H1 (cell line): ENCODE measurements at regions not wholly inside any gene's neighbourhood (a gene's known extent, or its start where the extent isn't known, plus 50 kb on each side); places are given as distances from the start of the nearest gene placed in this dataset.

Experiments used
- CBX8 ChIP-seq: fragments of 300-800, 300-1000 bp; sonication (generic); IDR thresholded peaks from 2 replicates; pipeline ENCODE4 v1.7.1; 2016; ENCODE audit warnings: low read depth, low read length, borderline replicate concordance
- RAD21 ChIP-seq, 2 experiments: IDR thresholded peaks in 1 of 2; conservative IDR thresholded peaks in 1 of 2; 2 replicates each; pipeline ENCODE4 v1.6.1; 2011; ENCODE audit warnings: low read depth in 2 of 2, low read length in 2 of 2, improper control_type of control experiment in 1 of 2, inconsistent platforms in 1 of 2, mild to moderate bottlenecking in 1 of 2, moderate library complexity in 1 of 2
- RNF2 ChIP-seq: fragments of 200-900, 300-1000 bp; sonication (generic); IDR thresholded peaks from 2 replicates; pipeline ENCODE4 v1.7.1; 2016; ENCODE audit warnings: borderline replicate concordance, low read depth, mild to moderate bottlenecking, antibody characterized with exemption, low read length; ENCODE audit not compliant: poor library complexity, severe bottlenecking; ENCODE audit errors: missing control alignments
- TF ChIP-seq, protein P1 (sequence below): IDR thresholded peaks from 2 replicates; pipeline ENCODE4 v1.6.1; 2012; ENCODE audit warnings: inconsistent platforms
- TF ChIP-seq, protein P2 (sequence below): IDR thresholded peaks from 2 replicates; pipeline ENCODE4 v1.6.1; 2011; ENCODE audit warnings: low read length, improper control_type of control experiment

DNA sequence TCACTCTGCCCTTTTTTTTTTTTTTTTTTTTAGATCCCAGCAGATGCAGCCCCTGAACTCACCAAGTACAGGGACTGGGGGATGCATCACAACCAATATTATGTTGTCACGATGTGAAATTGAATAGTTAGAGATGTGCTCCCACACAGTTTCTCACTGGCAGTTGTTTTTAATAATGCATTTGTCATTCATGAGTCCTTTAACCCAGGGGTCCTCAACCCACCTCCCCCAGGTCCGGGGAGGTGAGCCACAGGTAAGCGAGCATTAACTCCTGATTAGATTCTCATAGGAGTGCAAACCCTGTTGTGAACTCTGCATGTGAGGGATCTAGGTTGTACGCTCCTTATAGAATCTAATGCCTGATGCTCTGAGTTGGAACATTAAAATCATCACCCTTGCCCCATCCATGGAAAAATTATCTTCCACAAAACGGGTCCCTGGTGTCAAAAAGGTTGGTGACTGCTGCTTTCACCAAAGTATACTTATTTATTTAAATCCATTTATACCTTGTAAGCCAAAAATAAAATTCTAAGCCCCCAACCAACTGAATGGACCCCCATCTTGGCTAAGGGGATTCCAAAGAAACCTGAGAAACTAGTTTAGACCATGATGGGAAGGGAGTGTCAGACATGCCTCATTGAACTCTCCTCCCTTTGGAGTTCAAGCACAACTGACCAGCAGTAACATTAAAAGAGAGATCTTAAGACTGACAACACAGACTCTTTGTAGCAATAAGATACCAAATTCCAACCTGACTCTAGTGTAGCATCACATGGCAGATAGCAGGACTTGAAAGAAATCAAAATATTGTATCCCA, 119.3 kb upstream of the ATP1A1 start (continued):
- TF ChIP-seq, protein P1, sequence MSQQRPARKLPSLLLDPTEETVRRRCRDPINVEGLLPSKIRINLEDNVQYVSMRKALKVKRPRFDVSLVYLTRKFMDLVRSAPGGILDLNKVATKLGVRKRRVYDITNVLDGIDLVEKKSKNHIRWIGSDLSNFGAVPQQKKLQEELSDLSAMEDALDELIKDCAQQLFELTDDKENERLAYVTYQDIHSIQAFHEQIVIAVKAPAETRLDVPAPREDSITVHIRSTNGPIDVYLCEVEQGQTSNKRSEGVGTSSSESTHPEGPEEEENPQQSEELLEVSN, result no peak
- no peak for TF ChIP-seq CBX8
- TF ChIP-seq RNF2, result no peak
- TF ChIP-seq RAD21 (IDR thresholded peaks at IDR 0.05 in 1 of 2, conservative IDR thresholded peaks at IDR 0.05 in 1 of 2; ENCODE audit: low read depth in 2 of 2, low read length in 2 of 2), result no peak
- TF ChIP-seq, protein P2, sequence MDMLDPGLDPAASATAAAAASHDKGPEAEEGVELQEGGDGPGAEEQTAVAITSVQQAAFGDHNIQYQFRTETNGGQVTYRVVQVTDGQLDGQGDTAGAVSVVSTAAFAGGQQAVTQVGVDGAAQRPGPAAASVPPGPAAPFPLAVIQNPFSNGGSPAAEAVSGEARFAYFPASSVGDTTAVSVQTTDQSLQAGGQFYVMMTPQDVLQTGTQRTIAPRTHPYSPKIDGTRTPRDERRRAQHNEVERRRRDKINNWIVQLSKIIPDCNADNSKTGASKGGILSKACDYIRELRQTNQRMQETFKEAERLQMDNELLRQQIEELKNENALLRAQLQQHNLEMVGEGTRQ, result no peak
